ENCODE measurements at regions not wholly inside any gene's neighbourhood (a gene's known extent, or its start where the extent isn't known, plus 50 kb on each side); places are given as distances from the start of the nearest gene placed in this dataset.

DNA sequence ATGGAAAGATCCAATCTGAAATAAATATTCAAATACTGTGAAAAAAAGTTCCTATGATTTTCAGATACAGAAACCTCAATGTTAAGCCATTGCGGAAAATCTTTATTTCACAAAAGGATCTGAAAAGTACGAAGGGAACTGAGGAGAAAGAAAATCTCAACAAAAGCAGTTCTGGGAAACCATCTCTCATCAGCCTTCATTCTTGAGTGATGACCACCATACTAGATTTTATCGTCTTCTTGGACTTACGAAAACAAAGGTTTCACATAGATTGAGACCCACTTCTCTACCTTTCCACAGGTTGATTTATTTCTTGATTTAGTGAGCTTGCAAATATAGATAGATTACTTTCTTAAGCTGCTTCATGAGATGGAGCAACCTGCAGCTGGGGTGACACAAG, 293.4 kb upstream of the LYZL1 start:
- H3K4me1 ChIP-seq (ENCODE audit: insufficient read depth) = no peaks in the 10 kb centered on the region
- no peak overlapping the region for H2AFZ ChIP-seq
- no peaks in the 10 kb centered on the region for H3K36me3 ChIP-seq (ENCODE audit: insufficient read depth)
- Mint-ChIP-seq H3K27ac (no peak overlapping the region), H3K27me3 (ENCODE audit: insufficient read depth, low read depth, poor library complexity) (no peaks in the 10 kb centered on the region), H3K4me3 (no peak overlapping the region), H3K36me3 (ENCODE audit: low read depth) (no peaks in the 10 kb centered on the region), H3K9me3 (no peaks in the 10 kb centered on the region), H3K4me1 (peaks cover 2% of the 10 kb centered on the region; the same call in 2 of the 3 replicates)
- H3K4me3 ChIP-seq = no peak overlapping the region
- TF ChIP-seq ZNF114 (CRISPR knock-in tag; IDR thresholded peaks at IDR 0.05) = no peak
- TF ChIP-seq, protein P1, sequence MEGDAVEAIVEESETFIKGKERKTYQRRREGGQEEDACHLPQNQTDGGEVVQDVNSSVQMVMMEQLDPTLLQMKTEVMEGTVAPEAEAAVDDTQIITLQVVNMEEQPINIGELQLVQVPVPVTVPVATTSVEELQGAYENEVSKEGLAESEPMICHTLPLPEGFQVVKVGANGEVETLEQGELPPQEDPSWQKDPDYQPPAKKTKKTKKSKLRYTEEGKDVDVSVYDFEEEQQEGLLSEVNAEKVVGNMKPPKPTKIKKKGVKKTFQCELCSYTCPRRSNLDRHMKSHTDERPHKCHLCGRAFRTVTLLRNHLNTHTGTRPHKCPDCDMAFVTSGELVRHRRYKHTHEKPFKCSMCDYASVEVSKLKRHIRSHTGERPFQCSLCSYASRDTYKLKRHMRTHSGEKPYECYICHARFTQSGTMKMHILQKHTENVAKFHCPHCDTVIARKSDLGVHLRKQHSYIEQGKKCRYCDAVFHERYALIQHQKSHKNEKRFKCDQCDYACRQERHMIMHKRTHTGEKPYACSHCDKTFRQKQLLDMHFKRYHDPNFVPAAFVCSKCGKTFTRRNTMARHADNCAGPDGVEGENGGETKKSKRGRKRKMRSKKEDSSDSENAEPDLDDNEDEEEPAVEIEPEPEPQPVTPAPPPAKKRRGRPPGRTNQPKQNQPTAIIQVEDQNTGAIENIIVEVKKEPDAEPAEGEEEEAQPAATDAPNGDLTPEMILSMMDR (conservative IDR thresholded peaks at IDR 0.05; ENCODE audit: low read depth in 2 of 2) = no peak
- TF ChIP-seq, protein P2, sequence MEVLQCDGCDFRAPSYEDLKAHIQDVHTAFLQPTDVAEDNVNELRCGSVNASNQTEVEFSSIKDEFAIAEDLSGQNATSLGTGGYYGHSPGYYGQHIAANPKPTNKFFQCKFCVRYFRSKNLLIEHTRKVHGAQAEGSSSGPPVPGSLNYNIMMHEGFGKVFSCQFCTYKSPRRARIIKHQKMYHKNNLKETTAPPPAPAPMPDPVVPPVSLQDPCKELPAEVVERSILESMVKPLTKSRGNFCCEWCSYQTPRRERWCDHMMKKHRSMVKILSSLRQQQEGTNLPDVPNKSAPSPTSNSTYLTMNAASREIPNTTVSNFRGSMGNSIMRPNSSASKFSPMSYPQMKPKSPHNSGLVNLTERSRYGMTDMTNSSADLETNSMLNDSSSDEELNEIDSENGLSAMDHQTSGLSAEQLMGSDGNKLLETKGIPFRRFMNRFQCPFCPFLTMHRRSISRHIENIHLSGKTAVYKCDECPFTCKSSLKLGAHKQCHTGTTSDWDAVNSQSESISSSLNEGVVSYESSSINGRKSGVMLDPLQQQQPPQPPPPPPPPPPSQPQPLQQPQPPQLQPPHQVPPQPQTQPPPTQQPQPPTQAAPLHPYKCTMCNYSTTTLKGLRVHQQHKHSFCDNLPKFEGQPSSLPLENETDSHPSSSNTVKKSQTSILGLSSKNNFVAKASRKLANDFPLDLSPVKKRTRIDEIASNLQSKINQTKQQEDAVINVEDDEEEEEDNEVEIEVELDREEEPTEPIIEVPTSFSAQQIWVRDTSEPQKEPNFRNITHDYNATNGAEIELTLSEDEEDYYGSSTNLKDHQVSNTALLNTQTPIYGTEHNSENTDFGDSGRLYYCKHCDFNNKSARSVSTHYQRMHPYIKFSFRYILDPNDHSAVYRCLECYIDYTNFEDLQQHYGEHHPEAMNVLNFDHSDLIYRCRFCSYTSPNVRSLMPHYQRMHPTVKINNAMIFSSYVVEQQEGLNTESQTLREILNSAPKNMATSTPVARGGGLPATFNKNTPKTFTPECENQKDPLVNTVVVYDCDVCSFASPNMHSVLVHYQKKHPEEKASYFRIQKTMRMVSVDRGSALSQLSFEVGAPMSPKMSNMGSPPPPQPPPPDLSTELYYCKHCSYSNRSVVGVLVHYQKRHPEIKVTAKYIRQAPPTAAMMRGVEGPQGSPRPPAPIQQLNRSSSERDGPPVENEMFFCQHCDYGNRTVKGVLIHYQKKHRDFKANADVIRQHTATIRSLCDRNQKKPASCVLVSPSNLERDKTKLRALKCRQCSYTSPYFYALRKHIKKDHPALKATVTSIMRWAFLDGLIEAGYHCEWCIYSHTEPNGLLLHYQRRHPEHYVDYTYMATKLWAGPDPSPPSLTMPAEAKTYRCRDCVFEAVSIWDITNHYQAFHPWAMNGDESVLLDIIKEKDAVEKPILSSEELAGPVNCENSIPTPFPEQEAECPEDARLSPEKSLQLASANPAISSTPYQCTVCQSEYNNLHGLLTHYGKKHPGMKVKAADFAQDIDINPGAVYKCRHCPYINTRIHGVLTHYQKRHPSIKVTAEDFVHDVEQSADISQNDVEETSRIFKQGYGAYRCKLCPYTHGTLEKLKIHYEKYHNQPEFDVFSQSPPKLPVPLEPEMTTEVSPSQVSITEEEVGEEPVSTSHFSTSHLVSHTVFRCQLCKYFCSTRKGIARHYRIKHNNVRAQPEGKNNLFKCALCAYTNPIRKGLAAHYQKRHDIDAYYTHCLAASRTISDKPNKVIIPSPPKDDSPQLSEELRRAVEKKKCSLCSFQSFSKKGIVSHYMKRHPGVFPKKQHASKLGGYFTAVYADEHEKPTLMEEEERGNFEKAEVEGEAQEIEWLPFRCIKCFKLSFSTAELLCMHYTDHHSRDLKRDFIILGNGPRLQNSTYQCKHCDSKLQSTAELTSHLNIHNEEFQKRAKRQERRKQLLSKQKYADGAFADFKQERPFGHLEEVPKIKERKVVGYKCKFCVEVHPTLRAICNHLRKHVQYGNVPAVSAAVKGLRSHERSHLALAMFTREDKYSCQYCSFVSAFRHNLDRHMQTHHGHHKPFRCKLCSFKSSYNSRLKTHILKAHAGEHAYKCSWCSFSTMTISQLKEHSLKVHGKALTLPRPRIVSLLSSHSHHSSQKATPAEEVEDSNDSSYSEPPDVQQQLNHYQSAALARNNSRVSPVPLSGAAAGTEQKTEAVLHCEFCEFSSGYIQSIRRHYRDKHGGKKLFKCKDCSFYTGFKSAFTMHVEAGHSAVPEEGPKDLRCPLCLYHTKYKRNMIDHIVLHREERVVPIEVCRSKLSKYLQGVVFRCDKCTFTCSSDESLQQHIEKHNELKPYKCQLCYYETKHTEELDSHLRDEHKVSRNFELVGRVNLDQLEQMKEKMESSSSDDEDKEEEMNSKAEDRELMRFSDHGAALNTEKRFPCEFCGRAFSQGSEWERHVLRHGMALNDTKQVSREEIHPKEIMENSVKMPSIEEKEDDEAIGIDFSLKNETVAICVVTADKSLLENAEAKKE (CRISPR knock-in tag; IDR thresholded peaks at IDR 0.05) = no peak
- no peak for TF ChIP-seq NANOG (IDR thresholded peaks at IDR 0.05; ENCODE audit: borderline replicate concordance)
- TF ChIP-seq POLR2AphosphoS5 (IDR thresholded peaks at IDR 0.05; ENCODE audit: low read depth) = no peak
- TF ChIP-seq, protein P3, sequence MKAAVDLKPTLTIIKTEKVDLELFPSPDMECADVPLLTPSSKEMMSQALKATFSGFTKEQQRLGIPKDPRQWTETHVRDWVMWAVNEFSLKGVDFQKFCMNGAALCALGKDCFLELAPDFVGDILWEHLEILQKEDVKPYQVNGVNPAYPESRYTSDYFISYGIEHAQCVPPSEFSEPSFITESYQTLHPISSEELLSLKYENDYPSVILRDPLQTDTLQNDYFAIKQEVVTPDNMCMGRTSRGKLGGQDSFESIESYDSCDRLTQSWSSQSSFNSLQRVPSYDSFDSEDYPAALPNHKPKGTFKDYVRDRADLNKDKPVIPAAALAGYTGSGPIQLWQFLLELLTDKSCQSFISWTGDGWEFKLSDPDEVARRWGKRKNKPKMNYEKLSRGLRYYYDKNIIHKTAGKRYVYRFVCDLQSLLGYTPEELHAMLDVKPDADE (IDR thresholded peaks at IDR 0.05) = no peak
- TF ChIP-seq, protein P4, sequence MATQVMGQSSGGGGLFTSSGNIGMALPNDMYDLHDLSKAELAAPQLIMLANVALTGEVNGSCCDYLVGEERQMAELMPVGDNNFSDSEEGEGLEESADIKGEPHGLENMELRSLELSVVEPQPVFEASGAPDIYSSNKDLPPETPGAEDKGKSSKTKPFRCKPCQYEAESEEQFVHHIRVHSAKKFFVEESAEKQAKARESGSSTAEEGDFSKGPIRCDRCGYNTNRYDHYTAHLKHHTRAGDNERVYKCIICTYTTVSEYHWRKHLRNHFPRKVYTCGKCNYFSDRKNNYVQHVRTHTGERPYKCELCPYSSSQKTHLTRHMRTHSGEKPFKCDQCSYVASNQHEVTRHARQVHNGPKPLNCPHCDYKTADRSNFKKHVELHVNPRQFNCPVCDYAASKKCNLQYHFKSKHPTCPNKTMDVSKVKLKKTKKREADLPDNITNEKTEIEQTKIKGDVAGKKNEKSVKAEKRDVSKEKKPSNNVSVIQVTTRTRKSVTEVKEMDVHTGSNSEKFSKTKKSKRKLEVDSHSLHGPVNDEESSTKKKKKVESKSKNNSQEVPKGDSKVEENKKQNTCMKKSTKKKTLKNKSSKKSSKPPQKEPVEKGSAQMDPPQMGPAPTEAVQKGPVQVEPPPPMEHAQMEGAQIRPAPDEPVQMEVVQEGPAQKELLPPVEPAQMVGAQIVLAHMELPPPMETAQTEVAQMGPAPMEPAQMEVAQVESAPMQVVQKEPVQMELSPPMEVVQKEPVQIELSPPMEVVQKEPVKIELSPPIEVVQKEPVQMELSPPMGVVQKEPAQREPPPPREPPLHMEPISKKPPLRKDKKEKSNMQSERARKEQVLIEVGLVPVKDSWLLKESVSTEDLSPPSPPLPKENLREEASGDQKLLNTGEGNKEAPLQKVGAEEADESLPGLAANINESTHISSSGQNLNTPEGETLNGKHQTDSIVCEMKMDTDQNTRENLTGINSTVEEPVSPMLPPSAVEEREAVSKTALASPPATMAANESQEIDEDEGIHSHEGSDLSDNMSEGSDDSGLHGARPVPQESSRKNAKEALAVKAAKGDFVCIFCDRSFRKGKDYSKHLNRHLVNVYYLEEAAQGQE (IDR thresholded peaks at IDR 0.05; ENCODE audit: unreplicated experiment) = no peak
- TF ChIP-seq EZH2phosphoT487 (IDR thresholded peaks at IDR 0.05; ENCODE audit: unreplicated experiment) = no peak
- no peaks in the 10 kb centered on the region for H3K9me2 ChIP-seq (ENCODE audit: insufficient read depth)
- H3K79me2 ChIP-seq (replicated peaks; ENCODE audit: insufficient read depth) = no peaks in the 10 kb centered on the region
- DNase-seq (ENCODE audit: low spot score) (no peak), ATAC-seq (no peak)
- no peaks in the 10 kb centered on the region for H3F3A ChIP-seq (replicated peaks; ENCODE audit: low read depth)
- H3K4me2 ChIP-seq = no peak overlapping the region
- no peaks in the 10 kb centered on the region for H3K27me3 ChIP-seq (ENCODE audit: insufficient read depth)
- no peaks in the 10 kb centered on the region for H4K20me1 ChIP-seq (replicated peaks; ENCODE audit: insufficient read depth)
- no peak overlapping the region for H3K27ac ChIP-seq (ENCODE audit: low read depth)

Measured in GM23338 (cell line).